Choroid plexus epithelial cell (primary cell): ENCODE measurements at regions not wholly inside any gene's neighbourhood (a gene's known extent, or its start where the extent isn't known, plus 50 kb on each side); places are given as distances from the start of the nearest gene placed in this dataset.

Experiments used
- DNase-seq: peaks from one replicate; pipeline ENCODE4 v3.0.0-alpha.2; 2010; ENCODE audit warnings: low read depth
- H3K4me3 ChIP-seq: 2 replicates; pipeline ENCODE4 v1.5.1; 2011; ENCODE audit warnings: low read depth, mild to moderate bottlenecking, control low read depth, low read length, moderate library complexity
- TF ChIP-seq, protein P1 (sequence below): conservative IDR thresholded peaks from 2 replicates; pipeline ENCODE4 v1.5.1; 2011; ENCODE audit warnings: low read depth, mild to moderate bottlenecking, control low read depth, inconsistent platforms, low read length, moderate library complexity

- peak; percentile 44 for DNase-seq
- TF ChIP-seq, protein P1, sequence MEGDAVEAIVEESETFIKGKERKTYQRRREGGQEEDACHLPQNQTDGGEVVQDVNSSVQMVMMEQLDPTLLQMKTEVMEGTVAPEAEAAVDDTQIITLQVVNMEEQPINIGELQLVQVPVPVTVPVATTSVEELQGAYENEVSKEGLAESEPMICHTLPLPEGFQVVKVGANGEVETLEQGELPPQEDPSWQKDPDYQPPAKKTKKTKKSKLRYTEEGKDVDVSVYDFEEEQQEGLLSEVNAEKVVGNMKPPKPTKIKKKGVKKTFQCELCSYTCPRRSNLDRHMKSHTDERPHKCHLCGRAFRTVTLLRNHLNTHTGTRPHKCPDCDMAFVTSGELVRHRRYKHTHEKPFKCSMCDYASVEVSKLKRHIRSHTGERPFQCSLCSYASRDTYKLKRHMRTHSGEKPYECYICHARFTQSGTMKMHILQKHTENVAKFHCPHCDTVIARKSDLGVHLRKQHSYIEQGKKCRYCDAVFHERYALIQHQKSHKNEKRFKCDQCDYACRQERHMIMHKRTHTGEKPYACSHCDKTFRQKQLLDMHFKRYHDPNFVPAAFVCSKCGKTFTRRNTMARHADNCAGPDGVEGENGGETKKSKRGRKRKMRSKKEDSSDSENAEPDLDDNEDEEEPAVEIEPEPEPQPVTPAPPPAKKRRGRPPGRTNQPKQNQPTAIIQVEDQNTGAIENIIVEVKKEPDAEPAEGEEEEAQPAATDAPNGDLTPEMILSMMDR: no peak
- no peak overlapping the region for H3K4me3 ChIP-seq
Observed at GRCh38 chr2:163264341-163264740, 425.8 kb upstream of the KCNH7 start.

- TF ChIP-seq, protein P1: no peak
- DNase-seq: peak; percentile 25
Observed at GRCh38 chr2:163259489-163259888, 420.9 kb upstream of the KCNH7 start.

GRCh38 chr2:163255086-163255485, 416.5 kb upstream of the KCNH7 start:
- DNase-seq: peak; percentile 29
- no peak overlapping the region for H3K4me3 ChIP-seq
- TF ChIP-seq, protein P1: no peak

More at GRCh38 chr2:163259489-163259888, 420.9 kb upstream of the KCNH7 start:
- no peak overlapping the region for H3K4me3 ChIP-seq

GRCh38 chr2:163253621-163254285, 415.2 kb upstream of the KCNH7 start:
- TF ChIP-seq, protein P1: no peak
- H3K4me3 ChIP-seq: no peak overlapping the region
- no peak for DNase-seq

DNA sequence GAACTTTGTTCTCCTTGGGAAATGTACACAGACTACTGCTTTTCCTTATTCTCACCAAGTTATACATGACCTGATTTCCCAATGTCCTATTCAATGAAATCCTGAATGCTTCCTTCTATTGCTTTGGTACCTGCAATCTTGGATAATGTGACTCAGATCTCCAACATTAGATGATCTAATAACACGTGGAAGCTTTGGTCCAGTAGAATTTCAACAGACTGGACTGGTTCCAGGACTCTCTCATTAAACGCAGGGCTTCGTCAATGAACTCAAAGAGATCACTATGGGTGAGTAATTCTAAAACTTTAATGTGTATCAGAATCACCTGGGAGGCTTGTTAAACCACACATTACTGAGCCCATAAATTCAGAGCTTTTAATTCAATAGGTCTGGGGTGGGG, 413.6 kb upstream of the KCNH7 start:
- DNase-seq: no peak
- no peak overlapping the region for H3K4me3 ChIP-seq
- TF ChIP-seq, protein P1: no peak

- no peak for DNase-seq
- no peak overlapping the region for H3K4me3 ChIP-seq
- TF ChIP-seq, protein P1: no peak
Observed at GRCh38 chr2:163248376-163249253, 410.0 kb upstream of the KCNH7 start.

DNA sequence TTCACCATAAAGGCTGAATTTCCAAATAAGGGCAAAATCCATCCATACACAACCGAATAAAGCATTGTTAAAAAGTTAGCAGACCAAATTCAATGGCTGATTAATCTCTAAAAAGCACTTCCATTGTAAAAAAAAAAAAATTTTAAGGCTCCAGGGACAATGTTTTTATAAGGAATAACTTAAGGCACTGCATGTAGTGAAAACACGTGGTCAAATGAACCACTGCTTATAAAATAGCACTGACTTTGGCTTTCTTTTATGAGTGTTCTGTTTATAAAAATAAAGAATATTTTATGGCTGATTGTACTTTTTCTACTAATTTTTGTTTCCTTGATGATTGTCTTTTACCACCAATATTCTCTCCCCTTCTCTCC, 409.3 kb upstream of the KCNH7 start:
- DNase-seq: no peak
- TF ChIP-seq, protein P1: no peak
- no peak overlapping the region for H3K4me3 ChIP-seq
